ENCODE measurements at regions not wholly inside any gene's neighbourhood (a gene's known extent, or its start where the extent isn't known, plus 50 kb on each side); places are given as distances from the start of the nearest gene placed in this dataset.

- TF ChIP-seq TAF1 (IDR thresholded peaks at IDR 0.05; ENCODE audit: borderline replicate concordance, low read depth, low read length), result no peak
- no peak for TF ChIP-seq POLR2AphosphoS5 (IDR thresholded peaks at IDR 0.05; ENCODE audit: low read depth, low read length)
Measured at GRCh38 chr5:71882826-71883741, 164.0 kb downstream of the CARTPT start.
